ENCODE measurements at regions not wholly inside any gene's neighbourhood (a gene's known extent, or its start where the extent isn't known, plus 50 kb on each side); places are given as distances from the start of the nearest gene placed in this dataset.
A peak's percentile ranks its signal among the peaks of the same experiment; 100 is the strongest.
"Not testable (repeated sequence)": the region's sequence is repeated elsewhere in the genome, so short reads cannot be mapped to it uniquely, and the experiment has no call there.

GRCh38 chr3:105982207-105982606 is 113.4 kb upstream of the CBLB start:
- DNase-seq, result no peak

- DNase-seq, result no peak
Observed at GRCh38 chr3:105984837-105985236, 116.0 kb upstream of the CBLB start.

- DNase-seq, result not testable (repeated sequence)
Observed at GRCh38 chr3:105986343-105986742, 117.5 kb upstream of the CBLB start.

- no peak for DNase-seq
Observed at GRCh38 chr3:105987809-105988208, 119.0 kb upstream of the CBLB start.

GRCh38 chr3:105988540-105989212 is 119.9 kb upstream of the CBLB start:
- DNase-seq, result no peak

- DNase-seq, result no peak
Observed at GRCh38 chr3:105996781-105997180, 128.0 kb upstream of the CBLB start.

GRCh38 chr3:105997466-105997799 is 128.6 kb upstream of the CBLB start:
- DNase-seq, result no peak

GRCh38 chr3:105997800-105998526 is 129.2 kb upstream of the CBLB start:
- DNase-seq, result no peak

GRCh38 chr3:105999856-106000255 is 131.0 kb upstream of the CBLB start:
- no peak for DNase-seq

- DNase-seq, result no peak
Observed at GRCh38 chr3:106001923-106002322, 133.1 kb upstream of the CBLB start.

- peak in 1 of 5 experiments; percentile 61 for DNase-seq
Observed at GRCh38 chr3:106004137-106004681, 135.4 kb upstream of the CBLB start.

- DNase-seq, result no peak
Observed at GRCh38 chr3:106004826-106005225, 136.0 kb upstream of the CBLB start.

- no peak for DNase-seq
Observed at GRCh38 chr3:106006001-106006400, 137.2 kb upstream of the CBLB start.

- no peak for DNase-seq
Observed at GRCh38 chr3:106006571-106006970, 137.8 kb upstream of the CBLB start.

GRCh38 chr3:106007512-106007911 is 138.7 kb upstream of the CBLB start:
- DNase-seq, result no peak

GRCh38 chr3:106008766-106009165 is 140.0 kb upstream of the CBLB start:
- no peak for DNase-seq

- DNase-seq, result peak in 1 of 5 experiments; percentile 79
Observed at GRCh38 chr3:106010829-106011228, 142.0 kb upstream of the CBLB start.

- DNase-seq, result no peak
Observed at GRCh38 chr3:106013971-106014370, 145.2 kb upstream of the CBLB start.

- DNase-seq, result no peak
Observed at GRCh38 chr3:106014518-106014917, 145.7 kb upstream of the CBLB start.

- DNase-seq, result no peak
Observed at GRCh38 chr3:106014971-106015370, 146.2 kb upstream of the CBLB start.

GRCh38 chr3:106018102-106018501 is 149.3 kb upstream of the CBLB start:
- DNase-seq, result no peak

GRCh38 chr3:106018929-106019550 is 150.2 kb upstream of the CBLB start:
- no peak for DNase-seq

GRCh38 chr3:106022913-106023312 is 154.1 kb upstream of the CBLB start:
- DNase-seq, result no peak

Data from T-helper 2 cell (primary cell).